ENCODE measurements at regions not wholly inside any gene's neighbourhood (a gene's known extent, or its start where the extent isn't known, plus 50 kb on each side); places are given as distances from the start of the nearest gene placed in this dataset.
"Not testable (repeated sequence)": the region's sequence is repeated elsewhere in the genome, so short reads cannot be mapped to it uniquely, and the experiment has no call there.

GRCh38 chr20:54928564-54928963, 453.2 kb downstream of the DOK5 start:
- no peaks in the 10 kb centered on the region for H3K4me1 ChIP-seq
- intact Hi-C loops (cut with DNase I), result no loop called here
- TF ChIP-seq POLR2AphosphoS5 (IDR thresholded peaks at IDR 0.05; ENCODE audit: insufficient read depth in 1 of 2, low read depth in 1 of 2) (no peak), POLR2A (IDR thresholded peaks at IDR 0.05) (no peak), CTCF (IDR thresholded peaks at IDR 0.05) (no peak)

GRCh38 chr20:54922636-54923035, 447.2 kb downstream of the DOK5 start:
- no peaks in the 10 kb centered on the region for H3K36me3 ChIP-seq
- intact Hi-C loops (cut with DNase I), result no loop called here
- no peak for DNase-seq (ENCODE audit: extremely low spot score in 2 of 2)
- no peak overlapping the region for H3K27ac ChIP-seq
- no peaks in the 10 kb centered on the region for H3K27me3 ChIP-seq
- TF ChIP-seq POLR2AphosphoS5 (IDR thresholded peaks at IDR 0.05; ENCODE audit: insufficient read depth in 1 of 2, low read depth in 1 of 2) (no peak), POLR2A (IDR thresholded peaks at IDR 0.05) (no peak), CTCF (IDR thresholded peaks at IDR 0.05) (no peak)
- H3K4me1 ChIP-seq, result no peaks in the 10 kb centered on the region
- no peaks in the 10 kb centered on the region for H3K9me3 ChIP-seq
- H3K4me3 ChIP-seq, result no peak overlapping the region

More at GRCh38 chr20:54928564-54928963, 453.2 kb downstream of the DOK5 start:
- Histone ChIP-seq H3K27me3 (no peaks in the 10 kb centered on the region), H3K27ac (no peak overlapping the region), H3K36me3 (no peaks in the 10 kb centered on the region), H3K4me3 (no peak overlapping the region), H3K9me3 (no peaks in the 10 kb centered on the region)
- no peak for DNase-seq (ENCODE audit: extremely low spot score in 2 of 2)

GRCh38 chr20:54922096-54922495, 446.7 kb downstream of the DOK5 start:
- DNase-seq (ENCODE audit: extremely low spot score in 2 of 2), result no peak
- H3K36me3 ChIP-seq, result no peaks in the 10 kb centered on the region
- H3K27ac ChIP-seq, result no peak overlapping the region
- H3K9me3 ChIP-seq, result no peaks in the 10 kb centered on the region
- TF ChIP-seq CTCF (IDR thresholded peaks at IDR 0.05) (no peak), POLR2AphosphoS5 (IDR thresholded peaks at IDR 0.05; ENCODE audit: insufficient read depth in 1 of 2, low read depth in 1 of 2) (no peak), POLR2A (IDR thresholded peaks at IDR 0.05) (no peak)
- H3K4me1 ChIP-seq, result no peaks in the 10 kb centered on the region
- intact Hi-C loops (cut with DNase I), result no loop called here
- H3K4me3 ChIP-seq, result no peak overlapping the region
- H3K27me3 ChIP-seq, result no peaks in the 10 kb centered on the region

- H3K4me3 ChIP-seq, result no peak overlapping the region
- intact Hi-C loops (cut with DNase I), result no loop called here
- DNase-seq (ENCODE audit: extremely low spot score in 2 of 2), result no peak
- no peak overlapping the region for H3K27ac ChIP-seq
- TF ChIP-seq POLR2AphosphoS5 (IDR thresholded peaks at IDR 0.05; ENCODE audit: insufficient read depth in 1 of 2, low read depth in 1 of 2) (no peak), POLR2A (IDR thresholded peaks at IDR 0.05) (no peak), CTCF (IDR thresholded peaks at IDR 0.05) (no peak)
- no peaks in the 10 kb centered on the region for H3K27me3 ChIP-seq
- no peaks in the 10 kb centered on the region for H3K36me3 ChIP-seq
- no peaks in the 10 kb centered on the region for H3K9me3 ChIP-seq
- no peaks in the 10 kb centered on the region for H3K4me1 ChIP-seq
These were observed 445.1 kb downstream of the DOK5 start for GRCh38 chr20:54920491-54920890.

- intact Hi-C loops (cut with DNase I); DNase-seq (ENCODE audit: extremely low spot score in 2 of 2); H3K36me3 ChIP-seq; H3K27me3 ChIP-seq; H3K4me1 ChIP-seq; H3K4me3 ChIP-seq; H3K9me3 ChIP-seq; H3K27ac ChIP-seq: not testable (repeated sequence)
These were observed 443.6 kb downstream of the DOK5 start for GRCh38 chr20:54918993-54919392.

- intact Hi-C loops (cut with DNase I), result no loop called here
- TF ChIP-seq POLR2A (IDR thresholded peaks at IDR 0.05), result no peak
- no peak for TF ChIP-seq CTCF (IDR thresholded peaks at IDR 0.05)
- no peak for TF ChIP-seq POLR2AphosphoS5 (IDR thresholded peaks at IDR 0.05; ENCODE audit: insufficient read depth in 1 of 2, low read depth in 1 of 2)
- H3K27ac ChIP-seq, result no peak overlapping the region
These were observed 439.6 kb downstream of the DOK5 start for GRCh38 chr20:54914995-54915394.

More at GRCh38 chr20:54914995-54915394, 439.6 kb downstream of the DOK5 start:
- no peak overlapping the region for H3K4me3 ChIP-seq
- DNase-seq (ENCODE audit: extremely low spot score in 2 of 2), result no peak
- no peaks in the 10 kb centered on the region for H3K4me1 ChIP-seq
- H3K9me3 ChIP-seq, result no peaks in the 10 kb centered on the region
- no peaks in the 10 kb centered on the region for H3K27me3 ChIP-seq
- H3K36me3 ChIP-seq, result no peaks in the 10 kb centered on the region

Data from vagina (tissue), 2 donors.